ENCODE measurements at regions not wholly inside any gene's neighbourhood (a gene's known extent, or its start where the extent isn't known, plus 50 kb on each side); places are given as distances from the start of the nearest gene placed in this dataset.

- TF ChIP-seq, protein P1, sequence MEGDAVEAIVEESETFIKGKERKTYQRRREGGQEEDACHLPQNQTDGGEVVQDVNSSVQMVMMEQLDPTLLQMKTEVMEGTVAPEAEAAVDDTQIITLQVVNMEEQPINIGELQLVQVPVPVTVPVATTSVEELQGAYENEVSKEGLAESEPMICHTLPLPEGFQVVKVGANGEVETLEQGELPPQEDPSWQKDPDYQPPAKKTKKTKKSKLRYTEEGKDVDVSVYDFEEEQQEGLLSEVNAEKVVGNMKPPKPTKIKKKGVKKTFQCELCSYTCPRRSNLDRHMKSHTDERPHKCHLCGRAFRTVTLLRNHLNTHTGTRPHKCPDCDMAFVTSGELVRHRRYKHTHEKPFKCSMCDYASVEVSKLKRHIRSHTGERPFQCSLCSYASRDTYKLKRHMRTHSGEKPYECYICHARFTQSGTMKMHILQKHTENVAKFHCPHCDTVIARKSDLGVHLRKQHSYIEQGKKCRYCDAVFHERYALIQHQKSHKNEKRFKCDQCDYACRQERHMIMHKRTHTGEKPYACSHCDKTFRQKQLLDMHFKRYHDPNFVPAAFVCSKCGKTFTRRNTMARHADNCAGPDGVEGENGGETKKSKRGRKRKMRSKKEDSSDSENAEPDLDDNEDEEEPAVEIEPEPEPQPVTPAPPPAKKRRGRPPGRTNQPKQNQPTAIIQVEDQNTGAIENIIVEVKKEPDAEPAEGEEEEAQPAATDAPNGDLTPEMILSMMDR (IDR thresholded peaks at IDR 0.05; ENCODE audit: poor library complexity, severe bottlenecking) = no peak
- TF ChIP-seq EP300 (conservative IDR thresholded peaks at IDR 0.05; ENCODE audit: poor library complexity, severe bottlenecking) (no peak), POLR2AphosphoS5 (IDR thresholded peaks at IDR 0.05) (no peak)
Measured at GRCh38 chr20:6467562-6467961, 299.9 kb upstream of the BMP2 start.
